RKO (cell line): ENCODE measurements at regions not wholly inside any gene's neighbourhood (a gene's known extent, or its start where the extent isn't known, plus 50 kb on each side); places are given as distances from the start of the nearest gene placed in this dataset.

ENCODE experiments used
- DNase-seq: peaks from one replicate; pipeline ENCODE4 v3.0.0-alpha.2; 2016; ENCODE audit warnings: low spot score

- DNase-seq = no peak
These were observed 276.2 kb upstream of the RTL1 start for GRCh38 chr14:101179691-101180211.

DNA sequence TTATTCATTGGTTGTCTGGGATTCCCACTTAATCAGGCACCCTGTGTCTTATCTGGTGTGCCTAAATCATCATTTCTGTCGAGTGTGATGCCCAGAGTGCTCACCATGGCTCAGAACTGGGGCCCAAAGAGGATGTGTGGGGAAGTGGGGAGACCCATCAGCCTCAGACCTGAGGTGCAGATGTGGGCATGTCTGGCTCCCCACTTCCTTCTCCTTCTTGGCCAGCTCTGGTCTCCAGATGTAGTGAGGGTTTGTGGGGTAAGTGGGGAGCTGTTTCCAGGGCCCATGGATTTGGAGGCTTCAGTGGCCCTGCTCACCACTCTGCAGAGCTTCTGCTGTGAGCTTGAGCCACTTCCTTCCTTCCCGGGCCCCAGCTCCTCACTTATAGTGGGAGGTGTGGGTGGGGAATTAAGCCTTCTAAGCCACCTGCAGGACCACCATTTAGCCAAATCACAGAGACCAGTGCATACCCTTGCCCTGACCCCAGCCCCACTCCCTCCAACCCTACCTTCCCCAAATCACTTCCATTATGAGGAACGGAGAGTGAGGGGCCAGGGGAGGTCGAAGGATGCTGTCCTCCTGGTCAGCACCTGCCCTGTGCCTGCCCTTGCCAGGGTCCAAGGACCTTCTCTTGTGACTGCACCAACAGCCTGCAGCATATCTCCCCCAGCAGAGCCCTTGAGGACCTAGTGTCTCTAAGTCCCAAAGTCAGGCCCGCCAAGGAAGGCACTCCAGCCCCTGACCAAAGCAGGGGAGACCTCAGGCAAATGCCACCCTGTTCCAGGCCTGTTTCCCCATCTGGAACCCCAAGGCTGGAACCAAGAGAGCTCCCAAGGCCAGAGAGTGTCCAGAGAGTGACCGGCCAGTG, 278.2 kb upstream of the RTL1 start:
- DNase-seq = no peak

- DNase-seq = no peak
These were observed 279.0 kb upstream of the RTL1 start for GRCh38 chr14:101182476-101182875.

- no peak for DNase-seq
These were observed 280.0 kb upstream of the RTL1 start for GRCh38 chr14:101183376-101184103.

DNA sequence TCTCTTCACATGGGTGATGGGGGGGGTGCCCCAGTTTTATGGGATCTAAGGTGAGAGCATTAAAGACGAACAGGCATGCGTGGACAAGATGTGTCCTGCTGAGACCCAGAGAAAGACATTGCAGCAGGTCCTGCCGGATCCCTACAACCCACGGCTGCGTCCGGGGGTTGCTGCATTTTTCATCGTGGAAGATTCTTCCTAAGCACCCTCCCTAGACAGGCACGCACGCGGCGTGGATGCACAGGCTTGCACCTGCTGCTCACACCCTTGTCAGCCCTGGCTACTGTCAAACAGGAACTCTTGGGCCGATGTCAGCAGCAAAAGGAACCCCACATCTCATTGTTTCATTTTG, 280.6 kb upstream of the RTL1 start:
- DNase-seq = no peak

DNA sequence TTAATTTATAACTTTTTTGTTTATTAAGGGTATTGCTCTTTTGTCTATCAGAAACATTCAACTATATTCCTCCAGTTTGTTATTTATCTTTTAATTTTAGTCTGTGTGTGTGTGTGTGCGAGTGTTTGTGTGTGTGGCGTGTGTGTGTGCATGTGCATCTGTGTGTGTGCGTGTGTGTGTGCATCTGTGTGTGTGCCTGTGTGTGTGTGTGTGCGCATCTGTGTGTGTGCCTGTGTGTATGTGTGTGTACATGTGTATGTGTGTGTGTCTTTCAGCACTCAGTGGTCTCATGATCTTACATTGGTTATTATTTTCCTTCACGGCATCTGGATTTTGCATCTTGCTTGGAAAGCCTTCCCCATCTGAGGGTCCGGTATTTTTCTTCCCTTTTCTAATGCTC, 281.1 kb upstream of the RTL1 start:
- DNase-seq = no peak

DNA sequence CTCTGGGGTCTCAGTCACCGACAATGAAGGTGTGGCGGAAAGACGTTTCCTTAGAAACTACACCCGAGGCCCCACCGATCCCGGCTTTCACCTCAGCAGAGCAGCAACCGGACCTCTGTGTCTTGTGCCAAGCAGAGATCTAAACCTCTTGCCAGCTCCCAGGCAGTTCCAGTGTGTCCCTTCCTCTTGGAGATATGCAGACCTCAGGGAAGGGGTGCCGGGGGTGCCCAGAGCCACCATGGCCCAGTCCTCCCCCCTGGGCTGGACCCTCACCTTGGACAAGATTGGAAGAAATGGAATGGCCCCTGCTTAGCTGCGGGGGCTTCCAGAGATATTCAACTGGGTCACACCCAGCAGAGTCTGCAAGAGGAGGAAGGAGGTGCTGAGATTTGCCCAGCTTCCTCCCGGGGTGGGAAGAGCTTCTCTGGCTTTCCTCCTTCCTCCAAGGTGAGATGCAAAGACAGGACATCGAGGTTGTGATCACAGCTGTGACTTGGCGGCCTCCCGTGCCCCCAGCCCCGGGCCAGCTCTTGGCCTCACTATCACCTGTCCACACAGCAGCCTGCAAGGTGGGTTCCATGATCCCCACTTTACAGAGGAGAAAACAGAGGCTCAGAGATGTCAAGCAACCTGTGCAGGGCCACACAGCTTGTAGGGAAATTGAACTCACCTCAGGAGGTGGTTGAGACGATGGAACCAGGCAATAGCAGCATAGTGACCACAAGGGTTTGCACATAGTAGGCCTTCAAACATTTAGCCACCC, 281.7 kb upstream of the RTL1 start:
- no peak for DNase-seq

DNA sequence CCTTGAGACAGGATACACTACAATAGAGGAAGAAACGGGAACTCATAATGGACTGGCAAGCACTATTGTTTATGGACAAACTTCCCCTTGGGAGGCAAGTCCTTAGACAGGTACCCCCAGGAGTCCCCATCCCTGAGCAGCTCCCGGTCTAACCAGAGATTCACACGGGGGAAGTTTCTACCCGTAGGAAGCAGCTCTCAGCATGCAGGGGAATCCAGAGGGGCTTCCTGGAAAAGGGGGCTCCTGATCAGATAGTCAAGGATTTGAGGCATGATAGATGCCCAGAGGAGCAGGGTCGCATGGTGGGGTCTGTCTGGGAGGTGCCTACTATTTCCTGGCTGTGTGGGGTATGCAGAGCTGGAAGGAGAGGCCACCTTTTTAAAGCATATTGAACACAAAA, 282.4 kb upstream of the RTL1 start:
- no peak for DNase-seq

DNA sequence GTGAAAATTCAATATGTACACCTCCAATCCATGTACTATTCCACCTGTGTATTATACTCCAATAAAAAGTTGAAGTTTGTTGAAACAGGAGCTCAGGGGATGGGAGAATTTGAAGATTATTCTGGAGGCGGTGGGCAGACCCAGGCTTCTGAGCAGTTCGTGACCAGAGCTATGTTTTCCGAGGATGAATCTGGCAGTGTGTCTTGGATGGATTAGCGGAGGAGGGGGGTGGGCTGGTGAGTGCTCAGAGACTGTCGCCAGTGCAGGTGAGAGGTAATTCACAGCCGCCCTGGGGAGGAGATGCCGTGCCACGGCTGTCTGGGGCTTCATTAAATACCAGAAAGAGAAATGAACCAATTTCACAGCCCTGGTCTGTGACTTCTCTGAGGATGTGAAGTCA, 283.0 kb upstream of the RTL1 start:
- DNase-seq = no peak

DNA sequence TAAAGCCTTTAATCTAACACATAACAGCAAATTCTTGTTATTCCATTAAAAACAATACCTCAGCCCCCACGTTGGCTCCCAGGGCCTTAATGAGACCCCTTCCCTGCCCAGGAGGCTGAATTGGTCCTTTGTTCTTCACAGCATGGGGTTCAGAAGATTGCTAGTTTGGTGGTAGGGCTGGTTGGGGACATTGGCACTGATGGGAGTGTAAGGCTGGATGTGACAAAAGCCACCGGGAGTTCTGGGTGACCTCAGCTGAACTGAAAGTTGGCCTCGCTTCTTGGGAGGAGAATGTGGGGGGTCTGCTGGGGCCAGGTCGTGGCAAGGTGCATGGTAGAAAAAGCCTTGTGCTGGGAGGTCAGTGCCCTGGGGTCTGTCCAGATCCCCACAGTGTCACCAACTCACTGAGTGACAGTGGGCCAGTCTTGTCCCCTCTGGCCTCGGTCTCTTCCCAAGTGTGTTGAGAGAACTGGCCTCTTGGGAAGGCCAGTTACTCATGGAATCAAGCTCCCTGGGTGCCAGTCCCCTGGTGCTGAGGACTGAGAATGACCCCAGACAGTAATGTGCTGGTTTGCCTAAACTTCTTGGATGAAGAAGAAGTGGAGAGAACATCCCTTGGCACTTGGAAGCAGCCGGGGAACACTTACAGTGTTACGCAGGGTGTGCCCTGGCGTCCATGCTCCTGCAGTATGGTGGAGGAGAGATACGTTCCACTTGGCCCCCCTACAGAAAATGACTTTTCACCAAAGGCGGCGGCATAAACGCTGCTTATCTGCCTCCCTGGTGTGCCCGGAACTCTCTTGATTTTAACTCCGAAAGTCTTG, 283.7 kb upstream of the RTL1 start:
- DNase-seq = no peak

GRCh38 chr14:101187816-101188570, 284.5 kb upstream of the RTL1 start:
- no peak for DNase-seq

- no peak for DNase-seq
These were observed 285.0 kb upstream of the RTL1 start for GRCh38 chr14:101188571-101188915.

DNA sequence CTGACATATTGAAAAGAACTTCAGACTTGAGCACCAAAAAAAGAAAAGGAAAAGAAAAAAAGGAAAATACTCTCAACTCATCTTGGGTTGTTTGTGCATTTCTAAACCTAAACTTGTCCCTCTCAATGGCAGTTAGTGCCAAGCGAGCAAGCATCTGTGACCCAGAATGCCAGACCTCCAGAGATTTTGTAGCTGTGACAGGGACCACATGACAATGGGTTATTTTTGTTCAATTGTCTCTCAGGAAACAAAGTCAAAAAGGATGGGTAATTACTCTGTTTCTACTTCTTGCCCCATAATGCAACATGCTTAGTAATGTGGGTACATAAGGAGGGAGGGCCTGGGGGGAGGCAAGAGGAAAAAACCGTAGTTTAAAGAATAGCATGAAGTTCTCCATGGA, 285.7 kb upstream of the RTL1 start:
- no peak for DNase-seq

DNA sequence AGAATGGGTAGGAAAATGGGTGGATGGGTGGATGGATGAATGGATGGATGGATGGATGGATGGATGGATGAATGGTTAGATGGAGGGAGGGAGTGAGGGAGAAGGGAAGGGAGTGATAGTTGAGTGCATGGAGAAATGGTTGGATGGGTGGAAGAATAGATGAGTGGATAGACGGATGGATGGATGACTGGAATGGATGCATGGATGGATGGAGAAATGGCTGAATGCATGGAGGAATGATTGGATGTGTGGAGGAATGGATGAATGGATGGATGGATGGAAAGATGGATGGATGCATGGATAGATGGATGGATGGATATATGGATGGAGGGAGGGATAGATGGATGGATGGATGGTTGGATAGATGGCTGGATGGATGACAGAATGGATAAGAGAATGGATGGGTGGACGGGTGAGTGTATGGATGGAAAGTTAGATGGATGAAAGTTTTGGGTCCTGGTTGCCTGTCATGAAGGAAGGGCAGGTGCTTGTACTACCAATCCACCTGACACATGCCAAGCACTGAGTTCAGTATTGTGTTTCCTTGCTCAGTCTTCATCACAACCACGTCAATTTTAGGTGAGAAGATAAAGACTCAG, 286.5 kb upstream of the RTL1 start:
- no peak for DNase-seq

DNA sequence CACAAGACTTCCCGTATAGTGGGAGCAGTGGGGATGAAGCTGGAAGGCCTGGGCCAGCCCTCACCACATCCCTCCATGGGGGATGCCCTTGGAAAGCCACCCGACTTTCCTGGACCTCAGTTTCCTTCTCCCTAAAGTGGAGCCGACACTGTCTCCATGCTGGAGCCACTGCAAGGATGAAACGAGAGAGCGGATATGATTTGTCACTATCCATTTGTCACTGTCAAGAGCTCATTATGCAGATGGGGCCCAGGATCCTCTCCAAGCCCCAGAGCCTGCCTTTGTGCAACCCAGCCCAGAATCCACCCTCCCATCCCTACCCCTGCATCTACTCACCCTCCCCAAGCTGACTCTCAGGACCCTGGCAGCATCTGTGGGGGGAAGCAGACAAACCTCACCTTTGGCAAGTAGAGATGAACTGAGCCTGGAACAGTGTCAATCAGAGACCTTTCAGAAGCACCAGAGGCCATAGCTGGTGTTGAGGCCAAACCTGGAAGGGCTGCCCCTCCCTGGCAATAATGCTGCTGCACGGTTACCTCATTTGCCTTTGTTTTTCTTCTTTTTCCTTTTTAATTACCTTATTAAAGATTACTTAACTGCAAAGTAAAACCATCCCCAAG, 287.7 kb upstream of the RTL1 start:
- DNase-seq = no peak

DNA sequence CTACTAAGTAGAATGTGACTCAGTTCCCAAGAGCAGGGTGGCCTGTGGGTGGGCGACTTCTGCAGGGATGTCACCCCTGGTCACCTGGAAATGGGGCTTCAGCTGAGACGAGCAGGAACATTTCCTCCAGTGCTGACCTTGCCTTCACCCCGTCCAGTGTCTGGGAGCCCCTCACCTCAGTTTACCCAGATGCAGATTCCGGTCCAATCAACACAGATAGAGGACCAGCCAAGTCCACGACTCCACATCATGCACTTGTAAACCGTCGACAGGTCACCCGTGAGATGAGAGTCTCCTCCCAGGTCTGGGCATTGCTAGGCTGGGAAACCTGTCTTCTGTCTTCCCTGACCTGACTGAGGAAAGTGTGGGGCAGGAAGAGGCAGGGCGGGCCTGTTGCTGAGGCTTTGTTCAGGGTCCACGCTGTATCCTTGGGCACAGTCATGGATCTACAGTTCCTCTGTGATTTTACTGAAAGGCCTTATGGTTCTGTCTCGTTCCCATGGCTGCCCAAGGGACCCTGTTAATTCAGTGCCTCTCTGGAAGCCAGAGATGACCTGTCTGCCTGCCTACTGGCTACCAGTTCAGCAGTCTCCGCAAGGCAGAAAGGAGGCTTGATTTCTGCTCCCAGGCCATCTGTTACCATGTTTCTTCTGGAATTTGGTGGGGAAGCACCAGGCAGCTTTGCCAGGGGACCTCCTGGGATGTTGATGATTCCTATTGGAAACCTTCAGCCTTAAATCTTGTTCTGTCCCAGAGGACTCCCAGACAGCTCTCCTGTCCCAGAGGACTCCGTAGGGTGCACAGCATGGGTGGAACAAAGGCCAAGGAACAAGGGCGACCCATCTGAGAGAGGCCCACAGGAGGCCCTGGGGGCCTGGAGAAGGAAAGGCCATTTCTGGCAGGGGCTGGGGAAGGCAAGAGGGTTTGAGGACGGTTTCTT, 288.5 kb upstream of the RTL1 start:
- DNase-seq = no peak

GRCh38 chr14:101192661-101193000, 289.1 kb upstream of the RTL1 start:
- DNase-seq = no peak

GRCh38 chr14:101193106-101193844, 289.8 kb upstream of the RTL1 start:
- DNase-seq = no peak
